ENCODE measurements at regions not wholly inside any gene's neighbourhood (a gene's known extent, or its start where the extent isn't known, plus 50 kb on each side); places are given as distances from the start of the nearest gene placed in this dataset.

- H3K27me3 ChIP-seq (ENCODE audit: insufficient read depth, poor library complexity, severe bottlenecking) = no peaks in the 10 kb centered on the region
- no peak overlapping the region for H3K27ac ChIP-seq (replicated peaks)
- TF ChIP-seq, protein P1, sequence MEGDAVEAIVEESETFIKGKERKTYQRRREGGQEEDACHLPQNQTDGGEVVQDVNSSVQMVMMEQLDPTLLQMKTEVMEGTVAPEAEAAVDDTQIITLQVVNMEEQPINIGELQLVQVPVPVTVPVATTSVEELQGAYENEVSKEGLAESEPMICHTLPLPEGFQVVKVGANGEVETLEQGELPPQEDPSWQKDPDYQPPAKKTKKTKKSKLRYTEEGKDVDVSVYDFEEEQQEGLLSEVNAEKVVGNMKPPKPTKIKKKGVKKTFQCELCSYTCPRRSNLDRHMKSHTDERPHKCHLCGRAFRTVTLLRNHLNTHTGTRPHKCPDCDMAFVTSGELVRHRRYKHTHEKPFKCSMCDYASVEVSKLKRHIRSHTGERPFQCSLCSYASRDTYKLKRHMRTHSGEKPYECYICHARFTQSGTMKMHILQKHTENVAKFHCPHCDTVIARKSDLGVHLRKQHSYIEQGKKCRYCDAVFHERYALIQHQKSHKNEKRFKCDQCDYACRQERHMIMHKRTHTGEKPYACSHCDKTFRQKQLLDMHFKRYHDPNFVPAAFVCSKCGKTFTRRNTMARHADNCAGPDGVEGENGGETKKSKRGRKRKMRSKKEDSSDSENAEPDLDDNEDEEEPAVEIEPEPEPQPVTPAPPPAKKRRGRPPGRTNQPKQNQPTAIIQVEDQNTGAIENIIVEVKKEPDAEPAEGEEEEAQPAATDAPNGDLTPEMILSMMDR (IDR thresholded peaks at IDR 0.05; ENCODE audit: insufficient read depth, low read length) = no peak
- TF ChIP-seq GABPA (IDR thresholded peaks at IDR 0.05; ENCODE audit: low read depth) = no peak
- TF ChIP-seq, protein P2, sequence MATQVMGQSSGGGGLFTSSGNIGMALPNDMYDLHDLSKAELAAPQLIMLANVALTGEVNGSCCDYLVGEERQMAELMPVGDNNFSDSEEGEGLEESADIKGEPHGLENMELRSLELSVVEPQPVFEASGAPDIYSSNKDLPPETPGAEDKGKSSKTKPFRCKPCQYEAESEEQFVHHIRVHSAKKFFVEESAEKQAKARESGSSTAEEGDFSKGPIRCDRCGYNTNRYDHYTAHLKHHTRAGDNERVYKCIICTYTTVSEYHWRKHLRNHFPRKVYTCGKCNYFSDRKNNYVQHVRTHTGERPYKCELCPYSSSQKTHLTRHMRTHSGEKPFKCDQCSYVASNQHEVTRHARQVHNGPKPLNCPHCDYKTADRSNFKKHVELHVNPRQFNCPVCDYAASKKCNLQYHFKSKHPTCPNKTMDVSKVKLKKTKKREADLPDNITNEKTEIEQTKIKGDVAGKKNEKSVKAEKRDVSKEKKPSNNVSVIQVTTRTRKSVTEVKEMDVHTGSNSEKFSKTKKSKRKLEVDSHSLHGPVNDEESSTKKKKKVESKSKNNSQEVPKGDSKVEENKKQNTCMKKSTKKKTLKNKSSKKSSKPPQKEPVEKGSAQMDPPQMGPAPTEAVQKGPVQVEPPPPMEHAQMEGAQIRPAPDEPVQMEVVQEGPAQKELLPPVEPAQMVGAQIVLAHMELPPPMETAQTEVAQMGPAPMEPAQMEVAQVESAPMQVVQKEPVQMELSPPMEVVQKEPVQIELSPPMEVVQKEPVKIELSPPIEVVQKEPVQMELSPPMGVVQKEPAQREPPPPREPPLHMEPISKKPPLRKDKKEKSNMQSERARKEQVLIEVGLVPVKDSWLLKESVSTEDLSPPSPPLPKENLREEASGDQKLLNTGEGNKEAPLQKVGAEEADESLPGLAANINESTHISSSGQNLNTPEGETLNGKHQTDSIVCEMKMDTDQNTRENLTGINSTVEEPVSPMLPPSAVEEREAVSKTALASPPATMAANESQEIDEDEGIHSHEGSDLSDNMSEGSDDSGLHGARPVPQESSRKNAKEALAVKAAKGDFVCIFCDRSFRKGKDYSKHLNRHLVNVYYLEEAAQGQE (IDR thresholded peaks at IDR 0.05; ENCODE audit: insufficient replicate concordance, low read depth) = no peak
- no peak for TF ChIP-seq SPI1 (IDR thresholded peaks at IDR 0.05; ENCODE audit: borderline replicate concordance, low read depth)
- no peak for TF ChIP-seq POLR2AphosphoS5 (IDR thresholded peaks at IDR 0.05; ENCODE audit: low read depth)
- no peak for DNase-seq (ENCODE audit: low read depth in 1 of 2, low spot score in 1 of 2)
- no peak overlapping the region for H3K4me3 ChIP-seq (replicated peaks; ENCODE audit: insufficient read depth, low read length)
Observed at GRCh38 chr2:234429265-234429664, 67.6 kb downstream of the ARL4C start.

DNA sequence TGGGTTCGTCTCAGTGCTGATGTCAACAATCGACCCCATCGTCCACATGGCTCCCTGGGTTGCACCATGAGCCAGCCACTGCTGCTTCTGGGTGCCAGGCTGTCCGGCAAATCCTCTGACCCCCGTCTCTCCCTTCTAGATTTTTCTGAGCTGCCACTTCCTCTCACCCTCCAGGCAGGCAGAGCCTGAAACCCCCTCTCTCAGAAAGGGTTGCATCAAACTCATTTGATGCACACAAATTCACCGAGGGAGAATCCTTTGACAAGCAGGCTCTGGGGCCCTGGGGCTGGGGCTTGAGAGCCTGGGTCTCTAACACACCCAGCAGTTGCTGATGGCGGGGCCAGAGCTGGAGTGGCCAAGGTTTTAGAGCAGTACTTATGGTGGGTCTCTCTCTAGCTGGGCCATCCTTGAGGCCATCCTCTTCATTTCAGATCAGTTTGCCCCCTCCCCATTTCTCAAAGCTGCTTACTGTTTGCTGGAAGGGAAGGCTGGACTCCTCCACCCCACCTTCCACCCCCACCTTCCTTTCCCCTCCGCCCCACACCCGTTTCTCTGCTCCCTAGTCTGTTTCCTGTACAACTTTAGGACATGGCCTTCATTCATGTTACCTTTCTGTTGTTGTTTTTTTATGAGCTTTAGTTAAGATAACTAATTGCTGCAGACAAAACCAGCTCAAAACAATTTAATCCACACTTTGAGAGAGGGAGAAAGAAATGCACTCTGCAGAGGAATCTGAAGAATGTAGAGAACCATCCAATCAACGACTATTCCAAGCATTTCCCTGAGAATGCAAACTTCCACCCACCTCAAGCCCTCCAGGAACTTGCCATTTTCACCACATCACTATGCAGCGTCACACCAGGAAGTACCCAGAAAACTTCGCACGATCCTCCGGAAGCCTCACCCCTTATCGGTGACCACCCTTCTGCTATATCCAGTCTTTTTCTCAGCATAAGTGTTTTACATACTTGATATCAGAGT is 69.5 kb downstream of the ARL4C start:
- Histone ChIP-seq H3K27ac (replicated peaks) (peak overlapping the region; percentile 74), H3K4me3 (replicated peaks; ENCODE audit: insufficient read depth, low read length) (no peak overlapping the region), H3K27me3 (ENCODE audit: insufficient read depth, poor library complexity, severe bottlenecking) (no peaks in the 10 kb centered on the region)
- no peak for TF ChIP-seq POLR2AphosphoS5 (IDR thresholded peaks at IDR 0.05; ENCODE audit: low read depth)
- TF ChIP-seq, protein P1 (IDR thresholded peaks at IDR 0.05; ENCODE audit: insufficient read depth, low read length) = no peak
- TF ChIP-seq GABPA (IDR thresholded peaks at IDR 0.05; ENCODE audit: low read depth) = no peak
- TF ChIP-seq, protein P2 (IDR thresholded peaks at IDR 0.05; ENCODE audit: insufficient replicate concordance, low read depth) = no peak
- TF ChIP-seq SPI1 (IDR thresholded peaks at IDR 0.05; ENCODE audit: borderline replicate concordance, low read depth) = peak; percentile 44; the same call in 1 of the 2 replicates
- no peak for DNase-seq (ENCODE audit: low read depth in 1 of 2, low spot score in 1 of 2)

DNA sequence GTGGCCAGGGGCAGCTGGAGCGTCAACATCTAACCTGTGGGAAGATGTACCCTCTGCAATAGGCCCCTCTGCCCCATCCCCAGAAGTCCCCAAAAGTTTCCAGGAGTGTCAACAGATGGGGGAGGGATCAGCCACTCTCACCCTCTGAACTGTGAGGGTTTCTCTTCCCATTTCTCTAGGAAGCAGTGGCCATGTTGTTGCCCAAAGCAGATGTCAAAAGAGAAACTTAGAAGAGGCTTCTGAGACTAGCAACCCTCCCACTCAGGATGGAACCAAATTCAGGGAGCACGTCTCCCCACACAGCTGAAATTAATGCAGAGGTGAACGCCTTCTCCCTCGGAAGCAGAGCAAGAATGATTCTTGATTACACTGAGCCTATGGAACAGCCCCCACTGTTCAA is 70.3 kb downstream of the ARL4C start:
- DNase-seq (ENCODE audit: low read depth in 1 of 2, low spot score in 1 of 2) = peak in 1 of 2 experiments; percentile 10
- Histone ChIP-seq H3K27ac (replicated peaks) (peak overlapping the region; percentile 74), H3K27me3 (ENCODE audit: insufficient read depth, poor library complexity, severe bottlenecking) (no peaks in the 10 kb centered on the region), H3K4me3 (replicated peaks; ENCODE audit: insufficient read depth, low read length) (no peak overlapping the region)
- TF ChIP-seq POLR2AphosphoS5 (IDR thresholded peaks at IDR 0.05; ENCODE audit: low read depth) = no peak
